ENCODE measurements at regions not wholly inside any gene's neighbourhood (a gene's known extent, or its start where the extent isn't known, plus 50 kb on each side); places are given as distances from the start of the nearest gene placed in this dataset.

DNA sequence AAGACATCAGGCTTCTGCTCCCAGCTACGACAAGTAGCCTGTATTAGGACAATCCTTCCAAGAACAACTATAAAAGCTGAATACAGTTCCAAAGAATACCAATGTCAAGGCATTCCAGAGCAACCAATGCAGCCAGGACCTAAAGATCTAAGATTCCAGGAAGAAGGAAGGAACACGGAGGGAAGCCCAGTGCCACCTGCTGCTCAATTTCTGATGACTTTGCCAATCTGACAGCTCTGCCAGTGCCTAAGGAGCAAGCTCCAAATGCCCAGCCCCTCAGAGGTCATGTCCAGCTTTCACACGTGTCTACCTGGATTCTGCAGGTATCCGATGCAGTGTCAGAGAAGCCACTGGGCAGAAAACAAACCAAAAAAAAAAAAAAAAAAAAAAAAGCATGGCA lies 164.4 kb downstream of the IRS2 start:
- TF ChIP-seq CTCF (IDR thresholded peaks at IDR 0.05; ENCODE audit: insufficient read depth, low read depth, low read length, missing control alignments) = no peak
- no peak for DNase-seq (ENCODE audit: low read depth)
- H3K4me3 ChIP-seq (ENCODE audit: low read depth, low read length) = no peak overlapping the region

DNA sequence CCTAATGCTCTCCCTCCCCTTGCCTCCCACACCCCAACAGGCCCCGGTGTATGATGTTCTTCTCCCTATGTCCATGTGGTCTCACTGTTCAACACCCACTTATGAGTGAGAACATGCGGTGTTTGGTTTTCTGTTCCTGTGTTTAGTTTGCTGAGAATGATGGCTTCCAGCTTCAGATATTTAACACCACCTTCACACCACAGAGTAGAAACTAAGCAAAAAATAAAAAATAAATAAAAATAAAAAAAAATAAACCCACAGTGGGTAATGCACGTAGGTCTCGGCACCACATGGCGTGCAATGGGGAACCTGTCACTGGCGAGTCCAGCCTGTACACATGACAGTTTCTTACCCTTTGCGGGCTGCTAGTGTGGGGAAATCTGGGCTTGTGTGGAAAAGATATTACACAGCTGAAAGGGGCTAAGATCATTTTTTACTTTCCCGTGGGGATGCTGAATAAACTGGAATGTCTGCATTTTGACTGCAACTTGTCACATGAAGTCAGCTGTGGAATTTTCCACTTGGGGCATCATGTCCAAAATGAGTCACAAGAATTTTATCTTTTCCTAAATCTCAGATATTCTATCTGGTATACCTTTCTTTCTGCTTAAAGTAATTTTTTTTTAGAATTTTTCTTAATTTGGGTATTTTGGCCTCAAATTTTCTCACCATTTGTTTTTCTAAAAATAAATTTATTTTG lies 170.5 kb downstream of the IRS2 start:
- no peak overlapping the region for H3K4me3 ChIP-seq (ENCODE audit: low read depth, low read length)
- no peak for DNase-seq (ENCODE audit: low read depth)
- no peak for TF ChIP-seq CTCF (IDR thresholded peaks at IDR 0.05; ENCODE audit: insufficient read depth, low read depth, low read length, missing control alignments)

- TF ChIP-seq CTCF (IDR thresholded peaks at IDR 0.05; ENCODE audit: insufficient read depth, low read depth, low read length, missing control alignments) = no peak
- no peak overlapping the region for H3K4me3 ChIP-seq (ENCODE audit: low read depth, low read length)
- DNase-seq (ENCODE audit: low read depth) = no peak
Observed at GRCh38 chr13:109611912-109612691, 174.3 kb downstream of the IRS2 start.

DNA sequence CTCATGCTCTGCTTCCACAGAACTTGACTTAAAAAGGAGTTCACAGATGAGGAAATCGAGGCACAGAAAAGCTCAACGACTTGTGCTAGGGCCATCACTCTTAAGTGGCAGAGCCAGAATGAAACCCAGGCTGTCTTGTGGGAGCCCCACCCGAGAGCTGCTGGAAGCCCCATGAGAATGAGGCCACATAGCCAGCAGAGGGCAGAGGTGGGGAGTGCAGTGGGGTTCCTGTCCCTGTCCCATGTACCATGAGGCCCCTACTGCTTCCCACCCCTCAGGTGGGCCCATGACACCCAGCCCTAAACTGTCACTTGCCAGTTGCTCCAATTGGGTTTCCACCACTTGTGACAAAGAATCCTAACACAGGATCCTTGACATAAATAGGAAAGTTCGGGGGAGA lies 175.9 kb downstream of the IRS2 start:
- no peak overlapping the region for H3K4me3 ChIP-seq (ENCODE audit: low read depth, low read length)
- DNase-seq (ENCODE audit: low read depth) = peak; percentile 4
- peak; percentile 22 for TF ChIP-seq CTCF (IDR thresholded peaks at IDR 0.05; ENCODE audit: insufficient read depth, low read depth, low read length, missing control alignments)

GRCh38 chr13:109608503-109608902 lies 177.9 kb downstream of the IRS2 start:
- DNase-seq (ENCODE audit: low read depth) = no peak
- no peak overlapping the region for H3K4me3 ChIP-seq (ENCODE audit: low read depth, low read length)
- TF ChIP-seq CTCF (IDR thresholded peaks at IDR 0.05; ENCODE audit: insufficient read depth, low read depth, low read length, missing control alignments) = no peak

DNA sequence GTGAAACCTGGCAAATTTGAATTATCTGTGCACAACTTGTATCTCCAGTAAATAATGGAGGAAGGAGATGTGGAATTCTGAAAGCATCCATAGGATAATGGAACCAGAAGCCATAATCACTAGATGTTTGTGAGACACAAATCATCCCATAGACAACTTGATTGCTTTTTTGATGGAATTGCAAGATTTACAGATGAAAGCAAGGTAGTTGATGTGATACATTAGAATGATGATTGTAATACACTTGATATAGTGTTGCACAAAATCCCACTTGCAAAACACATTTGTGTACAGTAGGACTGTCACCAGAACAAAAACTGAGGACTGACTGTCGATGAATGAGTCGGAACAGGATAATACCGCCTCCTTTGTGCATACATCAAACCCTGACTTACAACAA lies 178.3 kb downstream of the IRS2 start:
- H3K4me3 ChIP-seq (ENCODE audit: low read depth, low read length) = no peak overlapping the region
- no peak for DNase-seq (ENCODE audit: low read depth)
- TF ChIP-seq CTCF (IDR thresholded peaks at IDR 0.05; ENCODE audit: insufficient read depth, low read depth, low read length, missing control alignments) = no peak

Measured in GM12865 (cell line).